WTC11 (cell line): ENCODE measurements at regions not wholly inside any gene's neighbourhood (a gene's known extent, or its start where the extent isn't known, plus 50 kb on each side); places are given as distances from the start of the nearest gene placed in this dataset.

Source experiments
- ATAC-seq: fragments of 200-7000 bp; cut with Tn5 transposase; 2 replicates; pipeline ENCODE4 v1.10.0; 2021; ENCODE audit warnings: mild to moderate bottlenecking, moderate library complexity
- CTCF ChIA-PET: fragments of 300-600 bp; sonication (Branson Sonifier 250); formaldehyde crosslinking; loops from one replicate; lab custom pipeline; 2021; ENCODE audit warnings: antibody characterized with exemption; lab: Charles Lee
- POLR2A ChIA-PET: fragments of 350-600 bp; sonication (Branson Sonifier 250); formaldehyde crosslinking; loops from one replicate; lab custom pipeline; 2021; ENCODE audit warnings: antibody characterized with exemption; lab: Charles Lee
- DNase-seq: peaks from one replicate; pipeline ENCODE4 v3.0.0; 2021; ENCODE audit warnings: low spot score
- H3K27ac Mint-ChIP-seq: 2 replicates; pipeline ENCODE4 v1.8.0; 2021; ENCODE audit warnings: mixed read lengths
- H3K27me3 Mint-ChIP-seq: 2 replicates; pipeline ENCODE4 v1.8.0; 2021; ENCODE audit warnings: low read depth, mild to moderate bottlenecking, moderate library complexity, mixed read lengths
- H3K36me3 Mint-ChIP-seq: 2 replicates; pipeline ENCODE4 v1.8.0; 2021; ENCODE audit warnings: mixed read lengths
- H3K4me1 Mint-ChIP-seq: 2 replicates; pipeline ENCODE4 v1.8.0; 2022; ENCODE audit warnings: mixed read lengths
- H3K4me3 Mint-ChIP-seq: 2 replicates; pipeline ENCODE4 v1.8.0; 2021; ENCODE audit warnings: mild to moderate bottlenecking, moderate library complexity, mixed read lengths
- H3K9me3 Mint-ChIP-seq: 2 replicates; pipeline ENCODE4 v1.8.0; 2021; ENCODE audit warnings: mixed read lengths
- ARID4B ChIP-seq: sonication (generic); formaldehyde crosslinking; IDR thresholded peaks from 2 replicates; pipeline ENCODE4 v1.8.0; 2023; ENCODE audit warnings: missing genetic modification reagents, mild to moderate bottlenecking, borderline replicate concordance
- FOXP4 ChIP-seq: sonication (generic); formaldehyde crosslinking; IDR thresholded peaks from 2 replicates; pipeline ENCODE4 v1.8.0; 2022; ENCODE audit warnings: mild to moderate bottlenecking, missing genetic modification reagents
- IRF2 ChIP-seq: sonication (generic); formaldehyde crosslinking; IDR thresholded peaks from 2 replicates; pipeline ENCODE4 v1.8.0; 2022; ENCODE audit warnings: low read depth, missing genetic modification reagents, borderline replicate concordance
- MYBL2 ChIP-seq: sonication (generic); formaldehyde crosslinking; IDR thresholded peaks from 2 replicates; pipeline ENCODE4 v1.8.1; 2023; ENCODE audit warnings: mild to moderate bottlenecking, moderate library complexity, missing genetic modification reagents
- NFATC4 ChIP-seq: fragments of 250-450 bp; sonication (Bioruptor Pico); IDR thresholded peaks from 2 replicates; pipeline ENCODE4 v1.9.0; 2021; ENCODE audit warnings: mild to moderate bottlenecking
- NFYB ChIP-seq: sonication (generic); formaldehyde crosslinking; conservative IDR thresholded peaks from 2 replicates; pipeline ENCODE4 v1.8.0; 2022; ENCODE audit warnings: low read depth, missing genetic modification reagents
- USF2 ChIP-seq: sonication (generic); formaldehyde crosslinking; IDR thresholded peaks from 2 replicates; pipeline ENCODE4 v1.8.1; 2023; ENCODE audit warnings: mild to moderate bottlenecking, missing genetic modification reagents, moderate library complexity
- ZBTB21 ChIP-seq: sonication (generic); formaldehyde crosslinking; IDR thresholded peaks from 2 replicates; pipeline ENCODE4 v1.8.1; 2023; ENCODE audit warnings: mild to moderate bottlenecking, missing genetic modification reagents, borderline replicate concordance
- TF ChIP-seq, protein P1 (sequence below): sonication (generic); formaldehyde crosslinking; IDR thresholded peaks from 2 replicates; pipeline ENCODE4 v1.8.1; 2023; ENCODE audit warnings: mild to moderate bottlenecking, missing genetic modification reagents
- TF ChIP-seq, protein P2 (sequence below): sonication (generic); formaldehyde crosslinking; IDR thresholded peaks from 2 replicates; pipeline ENCODE4 v1.8.1; 2023; ENCODE audit warnings: mild to moderate bottlenecking, missing genetic modification reagents, borderline replicate concordance
- TF ChIP-seq, protein P3 (sequence below): sonication (generic); formaldehyde crosslinking; IDR thresholded peaks from 2 replicates; pipeline ENCODE4 v1.8.0; 2023; ENCODE audit warnings: missing genetic modification reagents

- H3K36me3 Mint-ChIP-seq: no peaks in the 10 kb centered on the region
- no peak for DNase-seq
- no peaks in the 10 kb centered on the region for H3K27me3 Mint-ChIP-seq
- no peaks in the 10 kb centered on the region for H3K9me3 Mint-ChIP-seq
- H3K27ac Mint-ChIP-seq: no peak overlapping the region
- no peak for ATAC-seq
- peaks cover 13% of the 10 kb centered on the region for H3K4me1 Mint-ChIP-seq
- POLR2A ChIA-PET: no interaction called here
- H3K4me3 Mint-ChIP-seq: no peak overlapping the region
- TF ChIP-seq NFATC4 (CRISPR knock-in tag): no peak
- TF ChIP-seq FOXP4: no peak
- TF ChIP-seq, protein P1, sequence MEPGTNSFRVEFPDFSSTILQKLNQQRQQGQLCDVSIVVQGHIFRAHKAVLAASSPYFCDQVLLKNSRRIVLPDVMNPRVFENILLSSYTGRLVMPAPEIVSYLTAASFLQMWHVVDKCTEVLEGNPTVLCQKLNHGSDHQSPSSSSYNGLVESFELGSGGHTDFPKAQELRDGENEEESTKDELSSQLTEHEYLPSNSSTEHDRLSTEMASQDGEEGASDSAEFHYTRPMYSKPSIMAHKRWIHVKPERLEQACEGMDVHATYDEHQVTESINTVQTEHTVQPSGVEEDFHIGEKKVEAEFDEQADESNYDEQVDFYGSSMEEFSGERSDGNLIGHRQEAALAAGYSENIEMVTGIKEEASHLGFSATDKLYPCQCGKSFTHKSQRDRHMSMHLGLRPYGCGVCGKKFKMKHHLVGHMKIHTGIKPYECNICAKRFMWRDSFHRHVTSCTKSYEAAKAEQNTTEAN: no peak
- TF ChIP-seq IRF2 (CRISPR knock-in tag): no peak
- no peak for TF ChIP-seq ZBTB21 (CRISPR knock-in tag)
- TF ChIP-seq NFYB (CRISPR knock-in tag): no peak
- TF ChIP-seq, protein P2, sequence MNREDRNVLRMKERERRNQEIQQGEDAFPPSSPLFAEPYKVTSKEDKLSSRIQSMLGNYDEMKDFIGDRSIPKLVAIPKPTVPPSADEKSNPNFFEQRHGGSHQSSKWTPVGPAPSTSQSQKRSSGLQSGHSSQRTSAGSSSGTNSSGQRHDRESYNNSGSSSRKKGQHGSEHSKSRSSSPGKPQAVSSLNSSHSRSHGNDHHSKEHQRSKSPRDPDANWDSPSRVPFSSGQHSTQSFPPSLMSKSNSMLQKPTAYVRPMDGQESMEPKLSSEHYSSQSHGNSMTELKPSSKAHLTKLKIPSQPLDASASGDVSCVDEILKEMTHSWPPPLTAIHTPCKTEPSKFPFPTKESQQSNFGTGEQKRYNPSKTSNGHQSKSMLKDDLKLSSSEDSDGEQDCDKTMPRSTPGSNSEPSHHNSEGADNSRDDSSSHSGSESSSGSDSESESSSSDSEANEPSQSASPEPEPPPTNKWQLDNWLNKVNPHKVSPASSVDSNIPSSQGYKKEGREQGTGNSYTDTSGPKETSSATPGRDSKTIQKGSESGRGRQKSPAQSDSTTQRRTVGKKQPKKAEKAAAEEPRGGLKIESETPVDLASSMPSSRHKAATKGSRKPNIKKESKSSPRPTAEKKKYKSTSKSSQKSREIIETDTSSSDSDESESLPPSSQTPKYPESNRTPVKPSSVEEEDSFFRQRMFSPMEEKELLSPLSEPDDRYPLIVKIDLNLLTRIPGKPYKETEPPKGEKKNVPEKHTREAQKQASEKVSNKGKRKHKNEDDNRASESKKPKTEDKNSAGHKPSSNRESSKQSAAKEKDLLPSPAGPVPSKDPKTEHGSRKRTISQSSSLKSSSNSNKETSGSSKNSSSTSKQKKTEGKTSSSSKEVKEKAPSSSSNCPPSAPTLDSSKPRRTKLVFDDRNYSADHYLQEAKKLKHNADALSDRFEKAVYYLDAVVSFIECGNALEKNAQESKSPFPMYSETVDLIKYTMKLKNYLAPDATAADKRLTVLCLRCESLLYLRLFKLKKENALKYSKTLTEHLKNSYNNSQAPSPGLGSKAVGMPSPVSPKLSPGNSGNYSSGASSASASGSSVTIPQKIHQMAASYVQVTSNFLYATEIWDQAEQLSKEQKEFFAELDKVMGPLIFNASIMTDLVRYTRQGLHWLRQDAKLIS (CRISPR knock-in tag): no peak
- TF ChIP-seq, all 79 proteins: peak for 0
- CTCF ChIA-PET: no interaction called here
These were observed 174.5 kb downstream of the KCTD12 start for GRCh38 chr13:76711550-76712182.

GRCh38 chr13:76709851-76710250 is 176.4 kb downstream of the KCTD12 start:
- H3K36me3 Mint-ChIP-seq: no peaks in the 10 kb centered on the region
- CTCF ChIA-PET: no interaction called here
- H3K9me3 Mint-ChIP-seq: no peaks in the 10 kb centered on the region
- POLR2A ChIA-PET: no interaction called here
- ATAC-seq: no peak
- no peak for DNase-seq
- TF ChIP-seq, protein P3, sequence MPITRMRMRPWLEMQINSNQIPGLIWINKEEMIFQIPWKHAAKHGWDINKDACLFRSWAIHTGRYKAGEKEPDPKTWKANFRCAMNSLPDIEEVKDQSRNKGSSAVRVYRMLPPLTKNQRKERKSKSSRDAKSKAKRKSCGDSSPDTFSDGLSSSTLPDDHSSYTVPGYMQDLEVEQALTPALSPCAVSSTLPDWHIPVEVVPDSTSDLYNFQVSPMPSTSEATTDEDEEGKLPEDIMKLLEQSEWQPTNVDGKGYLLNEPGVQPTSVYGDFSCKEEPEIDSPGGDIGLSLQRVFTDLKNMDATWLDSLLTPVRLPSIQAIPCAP (CRISPR knock-in tag): no peak
- TF ChIP-seq ARID4B (CRISPR knock-in tag) (no peak), USF2 (CRISPR knock-in tag) (no peak), MYBL2 (CRISPR knock-in tag) (no peak)
- TF ChIP-seq, all 79 proteins: peak for 0
- Mint-ChIP-seq H3K27ac (no peak overlapping the region), H3K27me3 (no peaks in the 10 kb centered on the region), H3K4me3 (no peak overlapping the region), H3K4me1 (no peaks in the 10 kb centered on the region; the same call in 1 of the 2 replicates)
